ENCODE measurements at regions not wholly inside any gene's neighbourhood (a gene's known extent, or its start where the extent isn't known, plus 50 kb on each side); places are given as distances from the start of the nearest gene placed in this dataset.
"Not testable (repeated sequence)": the region's sequence is repeated elsewhere in the genome, so short reads cannot be mapped to it uniquely, and the experiment has no call there.

DNA sequence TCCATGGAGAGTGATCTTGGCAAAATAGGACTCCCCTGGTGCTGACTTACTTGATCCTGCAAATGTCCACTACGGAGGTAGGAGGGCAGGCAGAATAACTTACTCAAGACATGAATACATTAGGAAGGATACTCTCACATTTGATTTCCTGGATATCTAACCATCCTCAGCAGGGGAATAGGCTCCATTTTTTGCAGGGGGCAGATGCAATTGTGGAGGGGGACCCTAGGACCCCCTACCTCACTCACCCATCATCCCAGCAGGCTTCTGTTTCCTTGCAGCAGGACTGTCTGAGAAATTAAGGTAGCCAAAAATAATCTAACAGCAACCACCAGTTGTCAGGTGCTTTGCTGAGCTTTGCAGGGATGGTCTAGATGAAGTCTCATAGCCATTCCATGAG lies 482.0 kb downstream of the ZNF536 start:
- no peak overlapping the region for H3K27ac ChIP-seq
- DNase-seq (ENCODE audit: low read depth, low spot score), result no peak

DNA sequence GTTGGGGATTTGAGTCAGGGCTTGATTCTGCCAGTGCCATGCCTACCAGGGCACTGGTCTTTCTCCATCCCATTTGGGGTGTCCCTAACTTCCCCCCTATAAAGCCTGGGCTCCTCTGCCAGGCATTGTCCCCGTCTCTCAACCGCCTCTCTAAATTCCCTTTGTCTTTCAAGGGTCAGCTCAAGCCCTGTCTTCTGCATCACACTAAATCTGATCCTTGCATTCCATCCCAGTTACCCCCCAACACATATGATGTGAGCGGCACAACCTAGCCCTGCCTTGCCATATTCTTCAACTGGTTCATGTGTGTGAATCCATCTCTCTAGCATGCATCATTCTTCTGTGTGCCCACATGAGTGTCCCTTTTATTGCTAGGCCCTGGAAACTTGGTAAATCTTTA lies 480.9 kb downstream of the ZNF536 start:
- H3K27ac ChIP-seq, result no peak overlapping the region
- no peak for DNase-seq (ENCODE audit: low read depth, low spot score)

DNA sequence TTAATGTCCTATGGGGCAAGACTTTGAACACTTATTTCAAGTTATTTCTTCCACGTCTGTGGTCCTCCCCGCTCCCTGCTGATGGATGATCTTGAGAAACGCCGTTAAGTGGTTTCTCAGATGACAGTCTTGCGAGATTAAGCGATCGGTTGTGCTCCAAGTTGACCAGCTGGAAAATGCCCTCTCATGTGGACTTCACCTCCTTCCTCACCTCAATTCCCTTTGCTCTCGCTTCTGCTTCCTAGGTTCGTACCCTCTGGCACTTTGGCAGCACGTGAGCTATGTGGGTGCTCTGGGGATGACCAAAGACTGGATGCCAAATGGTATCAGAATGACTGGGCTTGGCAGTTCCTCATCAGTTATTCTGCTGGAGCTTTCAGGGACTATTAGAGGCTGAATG lies 480.0 kb downstream of the ZNF536 start:
- H3K27ac ChIP-seq, result no peak overlapping the region
- no peak for DNase-seq (ENCODE audit: low read depth, low spot score)

DNA sequence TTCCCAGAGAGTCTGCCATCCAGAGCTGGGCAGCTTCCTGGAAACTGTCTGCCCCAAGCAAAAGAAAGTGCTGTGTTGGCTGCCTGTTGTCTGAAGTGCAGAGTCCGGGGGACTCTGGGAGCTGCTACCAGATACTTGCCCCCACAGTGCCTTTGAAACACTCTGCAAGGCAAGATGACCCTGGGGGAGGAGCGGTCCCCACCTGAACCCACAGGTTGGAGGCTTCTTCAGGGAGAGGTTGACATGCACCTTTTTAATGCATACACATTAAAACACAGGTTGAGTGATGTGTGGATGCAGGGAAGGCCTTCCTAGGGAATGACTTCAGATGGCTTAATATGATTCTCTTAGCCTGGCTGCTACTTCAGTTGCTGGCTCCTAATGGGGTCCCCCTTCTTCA lies 479.5 kb downstream of the ZNF536 start:
- no peak for DNase-seq (ENCODE audit: low read depth, low spot score)
- H3K27ac ChIP-seq, result no peak overlapping the region

DNA sequence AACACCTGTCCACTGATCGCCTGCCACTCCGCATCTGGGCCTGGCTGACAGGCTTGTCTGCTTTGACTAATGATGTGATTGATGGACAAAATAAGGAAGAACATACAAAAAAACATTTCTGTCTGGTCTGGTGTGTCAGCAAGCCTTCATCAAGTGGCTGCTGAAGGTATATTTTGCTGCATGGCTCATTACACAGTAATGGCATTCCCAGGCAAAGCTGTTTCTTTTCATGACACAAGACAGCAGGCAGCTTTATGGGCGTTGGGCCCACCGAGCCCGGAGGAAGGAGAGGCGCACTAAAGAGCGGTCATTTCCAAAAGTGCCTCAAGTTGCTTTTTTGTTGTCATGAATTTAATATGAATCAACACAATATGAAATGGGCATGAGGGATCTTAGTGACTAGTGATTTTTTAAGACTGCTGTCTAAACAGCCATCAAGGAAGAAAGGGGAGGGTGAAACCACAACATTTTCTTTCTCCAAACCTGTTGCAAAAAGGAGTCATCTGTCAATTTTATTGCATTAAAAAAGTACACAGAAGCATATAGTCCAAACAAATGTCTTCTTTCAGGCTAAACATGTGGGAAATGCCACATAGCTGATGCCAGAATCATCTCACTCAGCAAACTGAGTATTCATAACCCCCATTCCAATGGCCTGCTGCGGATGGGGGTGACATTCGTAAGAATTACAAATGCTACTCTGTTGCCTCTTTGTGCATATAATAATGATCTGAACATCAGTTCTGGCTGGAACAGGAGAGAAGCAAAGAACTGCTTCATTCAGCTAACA lies 476.6 kb downstream of the ZNF536 start:
- no peak for DNase-seq (ENCODE audit: low read depth, low spot score)
- no peak overlapping the region for H3K27ac ChIP-seq

DNA sequence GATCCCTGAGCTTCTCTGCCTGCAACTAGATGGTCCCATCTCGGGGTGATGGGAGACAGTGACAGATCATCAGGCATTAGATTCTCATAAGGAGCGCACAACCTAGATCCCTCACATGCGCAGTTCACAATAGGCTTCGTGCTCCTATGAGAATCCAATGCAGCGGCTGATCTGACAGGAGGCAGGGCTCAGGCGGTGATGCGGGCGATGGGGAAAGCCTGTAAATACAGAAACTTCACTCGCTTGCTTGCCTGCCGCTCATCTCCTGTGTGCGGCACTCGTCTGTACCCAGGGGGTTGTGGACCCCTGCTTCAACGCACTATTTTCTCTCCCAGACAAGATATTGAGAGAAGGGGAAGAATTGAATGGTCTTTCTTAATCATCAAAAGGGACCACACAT lies 473.9 kb downstream of the ZNF536 start:
- DNase-seq (ENCODE audit: low read depth, low spot score), result no peak
- no peak overlapping the region for H3K27ac ChIP-seq

DNA sequence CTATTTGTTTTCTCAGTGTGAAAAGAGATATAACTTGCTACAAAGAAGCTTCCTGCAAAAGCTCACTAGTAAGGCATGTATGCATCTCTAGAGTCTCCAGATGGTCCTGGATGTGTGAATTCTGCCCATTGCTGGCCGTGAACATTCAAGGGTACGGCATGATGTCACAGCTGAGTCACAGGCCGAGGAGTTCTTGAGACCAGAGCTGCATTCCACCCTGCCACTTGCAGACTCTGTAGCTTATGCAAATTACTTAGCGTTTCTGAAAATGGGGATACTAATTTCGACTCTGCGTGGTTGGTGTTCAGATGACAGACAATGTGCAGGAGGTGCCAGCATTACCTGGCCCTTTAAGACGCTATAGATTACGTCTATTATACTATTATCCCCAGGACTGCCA lies 470.7 kb downstream of the ZNF536 start:
- DNase-seq (ENCODE audit: low read depth, low spot score), result no peak
- H3K27ac ChIP-seq, result no peak overlapping the region

DNA sequence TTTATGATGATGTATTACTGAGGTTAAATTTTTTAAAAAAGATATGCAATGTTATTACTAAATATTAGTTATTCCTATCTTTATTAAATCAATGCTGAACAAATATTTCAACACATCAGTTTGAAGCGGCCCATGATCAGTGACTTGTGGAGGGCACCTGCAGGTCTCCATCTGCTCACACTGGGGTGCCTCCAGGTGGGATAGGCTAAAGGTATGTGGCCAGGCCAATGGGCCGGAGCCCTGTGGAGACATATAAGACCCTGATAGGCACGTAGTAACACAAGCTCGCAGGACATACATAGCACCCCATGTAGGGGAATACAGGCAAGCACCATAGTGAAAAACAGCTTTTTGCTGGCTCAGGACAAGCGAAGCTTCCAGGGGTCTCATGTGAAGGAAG lies 469.8 kb downstream of the ZNF536 start:
- DNase-seq (ENCODE audit: low read depth, low spot score), result no peak
- no peak overlapping the region for H3K27ac ChIP-seq

DNA sequence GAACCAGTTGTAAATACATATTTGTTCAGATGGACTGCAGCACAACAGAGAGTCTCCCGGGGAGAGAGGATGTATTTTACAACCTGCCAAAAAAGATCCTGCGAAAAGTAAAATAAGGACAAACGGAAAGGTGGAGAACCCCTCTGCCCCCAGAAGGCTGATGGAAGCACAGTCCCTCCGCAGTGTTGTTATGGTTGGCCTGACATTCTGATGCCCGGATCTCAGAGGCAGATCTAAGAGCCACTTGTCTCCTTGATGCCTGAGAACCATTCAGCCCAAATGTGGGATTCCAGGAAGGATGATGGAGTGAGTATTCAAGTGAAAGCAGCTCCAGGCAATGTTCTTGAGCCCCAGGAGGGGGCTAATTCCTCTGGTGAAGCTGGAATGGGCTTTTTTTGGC lies 458.7 kb downstream of the ZNF536 start:
- no peak overlapping the region for H3K27ac ChIP-seq
- DNase-seq (ENCODE audit: low read depth, low spot score), result no peak

DNA sequence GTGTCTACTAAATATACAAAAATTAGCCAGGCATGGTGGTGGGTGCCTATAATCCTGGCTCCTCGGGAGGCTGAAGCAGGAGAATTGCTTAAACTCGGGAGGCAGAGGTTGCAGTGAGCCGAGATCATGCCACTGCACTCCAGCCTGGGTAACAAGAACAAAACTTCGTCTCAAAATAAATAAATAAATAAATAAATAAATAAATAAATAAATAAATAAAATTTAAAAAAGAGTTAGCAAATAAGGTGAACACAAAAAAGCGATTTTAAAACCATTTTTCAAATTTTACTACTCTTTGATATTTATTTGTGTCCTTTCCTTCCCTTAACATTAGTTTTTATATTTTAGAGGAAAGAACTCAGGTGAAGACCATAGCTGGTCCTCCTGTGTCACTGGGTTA lies 453.3 kb downstream of the ZNF536 start:
- H3K27ac ChIP-seq; DNase-seq (ENCODE audit: low read depth, low spot score): not testable (repeated sequence)

DNA sequence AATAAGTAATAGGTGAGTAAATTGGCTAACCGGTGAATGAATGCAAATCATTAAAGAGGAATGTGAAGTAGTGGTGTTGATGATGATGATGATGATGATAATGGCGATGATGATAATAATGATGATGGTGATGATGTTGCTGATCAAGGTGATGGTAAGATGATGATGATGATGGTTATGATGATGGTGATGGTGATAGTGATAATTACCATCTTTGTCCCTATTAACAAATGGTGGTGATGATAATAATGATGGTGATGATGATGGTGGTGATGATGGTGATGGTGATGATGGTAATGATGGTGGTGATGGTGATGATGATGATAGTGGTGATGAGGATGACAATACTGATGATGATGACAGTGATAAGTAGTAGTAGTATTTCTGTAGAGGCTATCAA lies 452.6 kb downstream of the ZNF536 start:
- DNase-seq (ENCODE audit: low read depth, low spot score), result no peak
- no peak overlapping the region for H3K27ac ChIP-seq

DNA sequence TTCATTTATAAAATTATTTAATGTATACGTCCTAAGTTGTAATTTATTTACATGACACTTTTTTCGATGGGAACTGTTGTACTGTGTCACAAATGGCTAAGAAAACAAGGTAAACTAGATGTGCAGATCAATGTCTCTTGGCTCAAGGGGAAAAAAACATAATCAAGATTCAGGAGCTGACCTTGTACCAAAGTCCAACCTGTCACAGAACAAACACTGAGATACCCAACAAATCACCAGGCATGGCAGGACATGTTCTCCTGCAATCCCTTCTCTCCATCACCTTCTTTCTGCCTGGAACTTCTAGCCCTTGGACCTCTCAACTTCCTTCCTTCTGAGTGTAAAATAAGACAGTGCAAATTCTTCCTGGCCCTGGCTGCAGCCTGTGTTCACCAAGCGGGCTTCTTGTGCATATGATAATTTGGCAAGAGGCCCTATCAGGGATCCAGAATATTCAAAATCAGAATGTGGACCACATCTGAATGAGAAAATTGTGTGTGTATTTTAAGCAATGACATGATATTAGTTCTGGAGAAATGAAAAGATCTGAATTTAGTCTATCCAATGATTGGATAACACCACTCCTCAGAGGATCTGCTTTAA lies 445.9 kb downstream of the ZNF536 start:
- no peak for DNase-seq (ENCODE audit: low read depth, low spot score)
- no peak overlapping the region for H3K27ac ChIP-seq

DNA sequence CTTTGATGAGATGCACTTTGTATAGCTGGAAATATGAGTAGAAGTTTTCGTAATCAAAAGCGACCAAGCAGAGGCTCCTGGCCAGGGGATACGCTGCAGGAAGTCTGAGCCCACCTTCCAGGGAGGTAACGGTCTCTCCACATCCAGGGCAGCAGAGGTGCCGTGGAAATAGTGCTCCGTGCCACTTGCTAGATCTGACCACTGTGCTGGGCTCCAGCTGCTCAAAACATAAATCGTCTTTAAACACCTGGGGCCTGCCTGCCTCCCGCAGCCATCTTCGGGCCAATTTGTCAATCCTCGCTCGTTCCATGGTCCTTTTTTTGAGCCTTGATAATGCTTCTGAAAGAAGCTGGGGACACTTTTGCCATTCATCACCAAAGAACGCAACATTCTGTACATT lies 445.0 kb downstream of the ZNF536 start:
- H3K27ac ChIP-seq, result no peak overlapping the region
- DNase-seq (ENCODE audit: low read depth, low spot score), result no peak

DNA sequence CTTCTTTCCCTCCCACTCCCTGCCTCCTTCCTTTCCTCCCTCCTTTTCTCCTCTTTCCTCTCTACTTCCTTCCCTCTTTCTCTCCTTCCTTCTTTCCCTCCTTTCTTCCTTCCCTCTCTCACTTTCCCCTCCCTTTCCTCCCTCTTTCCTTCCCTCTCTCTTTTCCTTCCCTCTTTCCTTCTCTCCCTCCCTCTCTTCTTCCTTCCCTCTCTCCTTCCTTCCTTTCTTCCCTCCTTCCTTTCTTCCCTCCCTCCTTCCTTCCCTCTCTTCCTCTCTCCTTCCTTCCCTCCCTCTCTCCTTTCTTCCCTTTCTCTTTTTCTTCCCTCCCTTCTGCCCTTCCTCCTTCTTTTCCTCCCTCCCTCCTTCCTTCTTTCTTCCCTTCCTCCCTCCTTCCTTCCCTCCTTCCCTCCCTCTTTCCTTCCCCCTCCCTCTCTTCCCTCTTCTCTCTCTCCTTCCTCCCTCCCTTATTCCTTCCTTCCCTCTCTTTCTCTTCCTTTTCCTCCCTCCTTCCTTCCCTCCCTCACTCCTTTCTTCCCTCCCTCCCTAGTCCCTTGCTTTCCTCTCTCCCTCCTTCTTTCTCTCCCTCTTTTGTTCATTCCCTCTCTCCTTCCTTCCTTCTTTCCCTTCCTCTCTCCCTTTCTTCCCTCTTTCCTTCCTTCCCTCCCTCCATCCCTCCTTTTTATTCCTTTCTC lies 443.9 kb downstream of the ZNF536 start:
- DNase-seq (ENCODE audit: low read depth, low spot score), result no peak
- no peak overlapping the region for H3K27ac ChIP-seq

DNA sequence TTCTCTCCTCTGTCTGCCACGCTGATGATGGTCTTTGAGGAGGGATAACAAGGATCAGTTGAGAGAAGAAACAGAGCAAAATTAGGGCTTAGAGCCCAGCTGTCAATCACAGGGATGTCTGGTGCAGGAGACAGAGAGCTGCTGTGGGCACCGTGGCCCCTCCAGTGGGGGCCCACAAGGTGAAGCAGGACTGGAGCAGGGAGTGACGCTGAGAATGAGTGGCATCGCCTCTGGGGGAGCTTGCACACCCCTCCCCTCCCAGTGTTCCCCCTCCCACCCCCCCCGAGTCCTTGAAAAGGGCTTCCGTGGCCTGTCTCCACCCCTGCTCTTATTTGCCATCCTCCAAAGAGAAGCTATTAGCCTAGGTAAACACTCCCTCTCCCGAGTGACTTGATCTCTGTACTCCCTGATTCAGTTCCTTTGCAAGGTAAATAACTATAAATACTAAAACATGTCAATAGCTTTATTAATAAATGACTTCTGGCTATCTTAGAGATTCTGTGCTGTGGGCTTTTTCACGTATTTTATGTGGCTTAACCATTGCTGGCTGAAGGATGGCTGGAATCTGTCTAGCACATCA lies 440.0 kb downstream of the ZNF536 start:
- DNase-seq (ENCODE audit: low read depth, low spot score), result no peak
- H3K27ac ChIP-seq, result no peak overlapping the region

DNA sequence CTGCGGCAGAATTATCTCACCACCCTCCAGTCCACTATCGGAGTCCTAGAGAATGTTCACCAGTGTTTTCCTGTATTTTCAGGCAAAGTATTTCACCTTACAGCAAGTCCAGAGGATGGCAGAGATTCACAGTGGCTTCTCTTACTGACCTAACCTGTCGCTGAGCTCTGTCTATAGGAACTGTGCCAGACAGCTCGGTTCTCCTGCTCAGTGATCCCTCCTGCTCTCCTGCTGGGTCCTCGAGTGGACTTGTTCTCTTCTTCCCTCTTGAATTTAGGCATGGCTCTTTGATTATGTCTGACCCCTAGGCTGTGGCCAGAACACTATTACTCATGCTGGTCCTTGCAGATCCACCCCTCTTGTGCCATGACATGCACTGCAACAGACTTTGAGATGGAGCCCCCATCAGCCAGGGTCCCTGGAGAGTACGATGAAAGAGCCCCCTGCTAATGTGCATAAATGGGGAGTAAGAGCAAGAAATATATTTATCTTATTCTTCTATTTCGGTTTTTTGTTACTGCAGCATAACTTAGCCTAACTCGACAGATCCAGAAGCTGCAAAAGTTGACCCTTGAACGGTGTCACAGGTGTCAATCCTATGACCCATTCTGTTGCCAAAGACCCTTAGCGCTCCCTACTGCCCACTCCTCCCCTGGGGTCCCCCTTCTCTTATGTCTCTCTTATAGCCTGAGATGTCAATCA lies 439.4 kb downstream of the ZNF536 start:
- DNase-seq (ENCODE audit: low read depth, low spot score), result no peak
- H3K27ac ChIP-seq, result no peak overlapping the region

DNA sequence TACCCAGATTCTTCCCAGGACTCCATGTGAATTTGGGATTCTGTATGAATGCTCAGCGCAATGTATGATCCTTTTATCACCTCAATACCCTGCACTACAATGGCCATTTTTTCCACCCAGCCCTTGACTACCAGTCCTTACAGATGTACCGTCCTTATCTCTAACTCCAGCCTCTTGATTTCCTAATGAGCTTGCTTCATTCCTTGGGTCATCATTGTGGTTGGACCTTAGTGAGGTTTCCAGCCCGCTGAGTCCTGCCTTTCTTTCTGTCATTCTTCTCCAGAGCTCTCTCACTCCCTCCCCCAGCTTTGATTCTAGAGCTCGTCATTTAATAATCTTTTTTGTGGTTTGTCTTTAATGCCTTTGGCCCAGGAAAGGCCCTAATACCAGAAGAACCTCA lies 438.5 kb downstream of the ZNF536 start:
- no peak overlapping the region for H3K27ac ChIP-seq
- no peak for DNase-seq (ENCODE audit: low read depth, low spot score)

DNA sequence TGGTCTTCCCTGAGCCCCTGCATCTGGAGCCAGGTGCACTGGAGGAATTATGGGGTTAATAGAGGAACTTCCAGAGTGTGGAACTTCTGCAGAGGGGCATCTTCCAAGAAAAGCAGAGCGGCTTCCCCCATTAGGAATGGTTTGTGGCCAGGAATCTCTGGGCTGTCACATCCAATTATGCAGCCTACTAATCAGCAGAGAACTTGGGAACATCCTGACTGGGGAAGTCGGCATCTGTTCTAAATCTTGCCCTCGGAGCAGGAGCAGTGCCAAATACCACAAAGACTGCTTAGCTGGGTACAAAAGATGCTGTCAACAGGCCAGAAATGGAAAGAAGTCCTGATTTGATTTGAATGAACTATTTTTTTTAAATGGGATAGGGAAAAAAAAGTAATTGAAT lies 435.1 kb downstream of the ZNF536 start:
- H3K27ac ChIP-seq, result no peak overlapping the region
- no peak for DNase-seq (ENCODE audit: low read depth, low spot score)

DNA sequence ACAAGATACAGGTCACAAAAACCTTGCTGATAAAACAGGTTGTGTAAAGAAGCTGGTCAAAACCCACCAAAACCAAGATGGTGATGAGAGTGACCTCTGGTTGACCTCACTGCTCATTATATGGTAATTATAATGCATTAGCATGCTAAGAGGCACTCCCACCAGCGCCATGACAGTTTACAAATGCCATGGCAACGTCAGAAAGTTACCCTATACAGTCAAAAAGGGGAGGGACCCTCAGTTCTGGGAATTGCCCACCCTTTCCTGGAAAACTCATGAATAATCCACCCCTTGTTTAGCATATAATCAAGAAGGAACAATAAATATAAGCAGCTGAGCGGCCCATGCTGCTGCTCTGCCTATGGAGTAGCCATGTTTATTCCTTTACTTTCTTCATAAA lies 434.1 kb downstream of the ZNF536 start:
- H3K27ac ChIP-seq, result no peak overlapping the region
- DNase-seq (ENCODE audit: low read depth, low spot score), result no peak

DNA sequence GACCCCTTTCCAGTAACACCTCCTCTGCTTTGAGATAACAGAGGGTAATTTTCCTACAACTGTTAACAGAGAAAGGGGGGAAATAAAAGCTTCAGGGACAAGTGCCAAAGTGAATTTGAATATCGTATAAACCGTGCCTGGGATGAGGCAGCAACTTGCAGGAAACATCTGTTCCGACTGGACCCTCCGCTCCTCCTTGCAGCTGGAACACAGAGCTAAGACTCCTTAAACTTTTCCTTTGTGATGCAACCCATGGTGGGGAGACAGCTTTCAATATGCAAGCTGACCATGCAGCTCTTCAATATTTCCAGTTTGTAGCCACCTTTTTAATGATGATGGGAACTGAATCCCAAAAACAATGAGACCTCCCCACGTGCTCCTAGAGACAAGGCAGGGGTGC lies 432.6 kb downstream of the ZNF536 start:
- no peak for DNase-seq (ENCODE audit: low read depth, low spot score)
- no peak overlapping the region for H3K27ac ChIP-seq

DNA sequence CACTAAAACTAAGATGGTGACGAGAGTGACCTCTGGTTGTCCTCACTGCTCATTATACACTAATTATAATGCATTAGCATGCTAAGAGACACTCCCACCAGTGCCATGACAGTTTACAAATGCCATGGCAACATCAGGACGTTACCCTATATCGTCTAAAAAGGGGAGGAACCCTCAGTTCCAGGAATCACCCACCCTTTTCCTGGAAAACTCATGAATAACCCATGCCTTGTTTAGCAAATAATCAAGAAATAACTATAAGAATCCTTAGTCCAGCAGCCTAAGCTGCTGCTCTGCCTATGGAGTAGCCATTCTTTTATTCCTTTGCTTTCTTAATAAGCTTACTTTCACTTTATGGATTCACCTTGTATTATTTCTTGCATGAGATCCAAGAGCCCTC lies 432.1 kb downstream of the ZNF536 start:
- not testable (repeated sequence) for H3K27ac ChIP-seq; DNase-seq (ENCODE audit: low read depth, low spot score)

All from epithelial cell of prostate (primary cell).